SK-N-SH (cell line): ENCODE measurements at regions not wholly inside any gene's neighbourhood (a gene's known extent, or its start where the extent isn't known, plus 50 kb on each side); places are given as distances from the start of the nearest gene placed in this dataset.

Source experiments
- CTCF ChIP-seq: fragments of 200-600 bp; sonication (generic); IDR thresholded peaks from 2 replicates; pipeline ENCODE4 v1.6.1; 2017; ENCODE audit warnings: antibody characterized with exemption, mild to moderate bottlenecking, moderate library complexity
- FOSL2 ChIP-seq: IDR thresholded peaks from 2 replicates; pipeline ENCODE4 v1.4.0; 2012; ENCODE audit warnings: low read depth, mild to moderate bottlenecking, moderate library complexity, borderline replicate concordance
- GATA2 ChIP-seq: sonication (generic); formaldehyde crosslinking; IDR thresholded peaks from 2 replicates; pipeline ENCODE4 v1.5.0; 2020; ENCODE audit warnings: mild to moderate bottlenecking, missing genetic modification reagents
- JUND ChIP-seq: IDR thresholded peaks from 2 replicates; pipeline ENCODE4 v1.4.0; 2012
- MAX ChIP-seq: IDR thresholded peaks from 2 replicates; pipeline ENCODE4 v1.4.0; 2012; ENCODE audit warnings: low read depth
- MXI1 ChIP-seq: IDR thresholded peaks from 2 replicates; pipeline ENCODE4 v1.6.1; 2012; ENCODE audit warnings: mild to moderate bottlenecking, low read depth, low read length, improper control_type of control experiment
- POLR2AphosphoS5 ChIP-seq: IDR thresholded peaks from 2 replicates; pipeline ENCODE4 v1.6.1; 2012; ENCODE audit warnings: low read depth, low read length
- RAD21 ChIP-seq: IDR thresholded peaks from 2 replicates; pipeline ENCODE4 v1.6.1; 2012; ENCODE audit warnings: mild to moderate bottlenecking, low read length
- REST ChIP-seq: IDR thresholded peaks from 2 replicates; pipeline ENCODE4 v1.6.1; 2012; ENCODE audit warnings: mild to moderate bottlenecking, low read depth, low read length, moderate library complexity
- TAF1 ChIP-seq: IDR thresholded peaks from 2 replicates; pipeline ENCODE4 v1.6.1; 2012; ENCODE audit warnings: low read depth, mild to moderate bottlenecking, low read length, moderate library complexity, borderline replicate concordance
- TCF12 ChIP-seq: IDR thresholded peaks from 2 replicates; pipeline ENCODE4 v1.4.0; 2012
- USF1 ChIP-seq: IDR thresholded peaks from 2 replicates; pipeline ENCODE4 v1.4.0; 2012; ENCODE audit warnings: low read depth, borderline replicate concordance

- TF ChIP-seq MXI1, result no peak
- TF ChIP-seq CTCF, result no peak
- no peak for TF ChIP-seq JUND
- no peak for TF ChIP-seq USF1
- no peak for TF ChIP-seq FOSL2
- no peak for TF ChIP-seq MAX
- no peak for TF ChIP-seq RAD21
- TF ChIP-seq REST, result no peak
- TF ChIP-seq TAF1, result no peak
- no peak for TF ChIP-seq TCF12
- no peak for TF ChIP-seq POLR2AphosphoS5
- no peak for TF ChIP-seq GATA2
Observed at GRCh38 chr2:15702452-15702851, 110.8 kb downstream of the DDX1 start.
